ENCODE measurements at regions not wholly inside any gene's neighbourhood (a gene's known extent, or its start where the extent isn't known, plus 50 kb on each side); places are given as distances from the start of the nearest gene placed in this dataset.
"Not testable (repeated sequence)": the region's sequence is repeated elsewhere in the genome, so short reads cannot be mapped to it uniquely, and the experiment has no call there.

DNA sequence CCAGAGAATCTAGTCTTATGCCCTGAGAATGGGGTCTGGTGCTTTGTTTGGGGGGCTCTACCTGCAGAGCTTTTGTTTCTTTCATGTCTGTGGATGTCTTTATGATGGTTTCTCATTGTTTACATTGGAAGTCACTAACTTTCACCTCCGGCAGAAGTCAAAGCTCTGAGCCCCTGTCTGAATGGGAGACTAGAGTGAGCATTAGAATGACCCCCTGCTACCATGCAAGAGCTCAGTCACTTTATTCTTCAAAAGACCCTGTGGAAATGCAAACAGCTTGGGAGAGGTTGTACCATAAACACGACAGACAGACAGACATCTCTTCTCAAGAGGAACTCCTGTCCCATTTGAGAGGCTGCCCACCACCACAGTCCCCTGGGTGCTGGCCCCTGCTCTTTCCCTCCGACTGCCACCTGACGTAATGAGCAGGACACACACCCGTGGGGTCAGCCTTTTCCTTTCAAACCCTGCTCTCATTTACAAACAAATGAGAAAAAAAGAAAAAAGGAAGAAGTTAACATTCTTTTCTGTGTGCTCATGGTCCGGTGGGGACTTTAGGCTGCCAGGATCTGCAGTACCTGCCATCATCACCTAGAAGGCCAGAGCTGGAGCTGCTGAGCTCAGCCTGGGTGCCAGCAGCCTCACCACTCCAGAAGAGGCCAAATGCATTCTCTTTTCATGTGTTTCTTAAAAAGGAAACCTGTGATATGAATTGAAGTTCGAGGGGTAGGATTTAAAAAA is 91.6 kb downstream of the FZD1 start:
- DNase-seq (ENCODE audit: low read depth): no peak

DNA sequence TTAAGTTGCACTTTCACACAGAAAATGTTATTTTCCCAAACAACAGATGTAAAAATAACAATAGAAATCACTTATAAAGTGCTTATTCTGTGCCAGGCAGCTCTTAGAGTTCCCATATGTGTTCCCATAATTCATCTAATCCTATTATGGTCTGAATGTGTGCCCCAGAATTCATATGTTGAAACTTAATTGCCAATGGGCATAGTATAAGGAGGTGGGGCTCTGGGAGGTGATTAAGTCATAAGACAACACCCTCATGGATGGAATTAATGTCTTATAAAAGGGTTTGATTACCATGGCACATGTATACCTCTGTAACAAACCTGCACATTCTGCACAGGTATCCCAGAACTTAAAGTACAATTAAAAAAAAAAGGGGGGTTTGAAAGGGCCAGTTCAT is 92.7 kb downstream of the FZD1 start:
- DNase-seq (ENCODE audit: low read depth): no peak

DNA sequence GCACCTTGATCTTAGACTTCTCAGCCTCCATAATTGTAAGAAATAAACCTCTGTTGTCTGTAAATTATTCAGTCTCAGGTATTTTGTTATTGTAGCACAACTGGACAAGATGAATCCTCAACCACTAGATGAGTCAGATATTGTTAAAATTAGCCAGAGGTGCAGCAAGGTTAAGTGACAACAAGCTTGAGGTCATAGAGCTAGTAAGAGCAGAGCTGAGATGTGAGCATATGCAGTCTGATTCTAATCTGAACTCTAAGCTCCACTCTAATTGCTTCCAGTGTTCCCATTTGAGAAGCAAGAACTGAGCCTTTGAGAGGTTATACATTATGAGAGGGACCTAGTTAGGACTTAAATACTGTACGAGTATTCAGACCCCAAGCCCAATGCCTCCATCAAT is 93.1 kb downstream of the FZD1 start:
- DNase-seq (ENCODE audit: low read depth): no peak

DNA sequence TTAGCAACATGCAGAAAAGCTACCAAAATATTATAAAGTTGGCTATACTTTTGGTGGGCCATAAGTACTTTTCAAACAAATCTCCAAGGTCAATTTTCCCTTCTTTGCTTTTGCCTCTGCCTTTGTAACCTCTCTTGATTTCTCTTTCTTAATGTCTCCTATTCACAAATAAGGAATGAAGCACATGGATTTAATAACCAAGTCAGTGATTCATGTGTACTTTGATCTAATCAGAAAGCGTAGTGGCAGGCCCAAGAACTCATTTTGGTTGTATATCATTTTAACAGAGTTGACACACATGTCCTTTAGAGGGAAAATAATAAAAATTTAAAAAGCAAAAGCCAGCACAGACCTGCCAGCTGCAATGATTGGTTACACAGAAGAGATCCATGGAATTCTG is 93.7 kb downstream of the FZD1 start:
- peak; percentile 19 for DNase-seq (ENCODE audit: low read depth)

DNA sequence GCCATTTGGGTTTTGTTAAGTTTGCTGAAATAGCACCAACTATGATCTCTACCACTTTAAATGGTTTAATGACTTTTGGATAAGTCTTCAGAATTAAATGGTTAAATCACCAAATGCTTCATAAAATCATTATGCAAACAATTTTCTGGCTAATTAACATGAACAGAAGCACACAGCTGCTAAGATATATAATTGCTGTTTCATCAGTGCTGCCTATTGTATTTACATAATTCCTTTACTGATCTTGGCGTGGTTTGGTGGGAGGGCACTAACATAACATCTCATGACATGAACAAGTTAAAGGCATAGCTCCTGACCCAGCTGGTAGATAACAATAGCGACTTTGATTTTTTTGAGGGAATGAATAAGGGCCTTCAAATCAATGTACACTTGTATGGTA is 94.1 kb downstream of the FZD1 start:
- no peak for DNase-seq (ENCODE audit: low read depth)

DNA sequence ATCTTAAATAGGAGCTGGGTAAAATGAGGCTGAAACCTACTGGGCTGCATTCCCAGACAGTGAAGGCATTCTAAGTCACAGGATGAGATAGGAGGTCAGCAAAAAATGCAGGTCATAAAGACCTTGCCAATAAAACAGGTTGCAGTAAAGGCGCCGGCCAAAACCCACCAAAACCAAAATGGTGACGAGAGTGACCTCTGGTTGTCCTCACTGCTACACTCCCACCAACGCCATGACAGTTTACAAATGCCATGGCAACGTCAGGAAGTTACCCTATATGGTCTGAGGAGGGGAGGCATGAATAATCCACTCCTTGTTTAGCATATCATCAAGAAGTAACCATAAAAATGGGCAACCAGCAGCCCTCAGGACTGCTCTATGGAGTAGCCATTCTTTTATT is 100.9 kb downstream of the FZD1 start:
- not testable (repeated sequence) for DNase-seq (ENCODE audit: low read depth)

DNA sequence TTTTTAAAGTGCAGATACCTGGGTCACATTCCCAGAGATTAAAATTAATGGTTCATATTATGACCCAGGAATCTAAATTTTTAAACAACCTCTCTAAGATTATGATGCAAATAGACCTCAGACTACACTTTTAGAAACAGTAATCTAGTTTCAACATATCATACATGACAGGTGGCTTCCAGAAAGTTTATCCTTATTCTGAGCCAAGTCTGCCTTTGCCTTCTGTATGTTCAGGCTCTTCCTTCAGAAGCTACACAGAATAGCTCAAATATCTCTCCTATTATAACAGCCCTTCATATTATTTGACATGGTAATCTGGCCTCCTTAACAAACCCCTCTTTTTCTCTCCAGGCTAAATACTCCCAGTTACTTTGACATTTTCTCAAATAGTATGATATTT is 101.9 kb downstream of the FZD1 start:
- no peak for DNase-seq (ENCODE audit: low read depth)

DNA sequence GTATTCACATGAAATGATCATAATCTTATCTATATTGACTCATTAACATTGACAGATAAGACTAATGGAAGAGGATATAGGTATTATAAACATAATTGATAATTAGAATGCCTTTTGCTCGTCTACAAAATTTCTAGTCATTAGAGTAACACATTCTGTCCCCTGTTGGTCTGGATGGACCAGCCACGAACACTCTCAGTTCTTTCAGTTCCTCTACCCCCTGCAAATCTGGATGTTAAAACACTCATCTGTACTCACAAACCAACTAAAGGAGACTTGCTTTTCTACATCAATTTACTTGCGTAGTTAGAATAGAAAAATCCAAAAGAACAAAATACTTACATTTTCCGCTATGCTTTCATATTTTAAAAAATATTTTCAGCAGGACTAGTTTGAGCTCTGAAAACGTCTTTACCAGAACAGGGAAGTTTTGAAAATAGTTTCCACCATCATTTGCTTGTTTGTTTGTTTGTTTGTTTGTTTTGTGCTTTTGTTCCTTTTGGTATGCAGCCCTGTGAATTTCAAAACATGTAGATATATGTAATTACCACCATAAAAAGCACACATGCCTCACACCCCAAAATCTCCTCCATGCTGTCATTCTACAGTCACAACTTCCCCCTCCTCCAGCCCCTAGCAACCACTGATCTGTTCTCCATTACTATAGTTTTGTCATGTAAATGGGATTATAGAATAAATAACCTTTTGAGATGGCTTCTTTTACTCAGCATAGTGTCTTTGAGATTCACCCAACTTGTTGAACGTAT is 103.8 kb downstream of the FZD1 start:
- no peak for DNase-seq (ENCODE audit: low read depth)

DNA sequence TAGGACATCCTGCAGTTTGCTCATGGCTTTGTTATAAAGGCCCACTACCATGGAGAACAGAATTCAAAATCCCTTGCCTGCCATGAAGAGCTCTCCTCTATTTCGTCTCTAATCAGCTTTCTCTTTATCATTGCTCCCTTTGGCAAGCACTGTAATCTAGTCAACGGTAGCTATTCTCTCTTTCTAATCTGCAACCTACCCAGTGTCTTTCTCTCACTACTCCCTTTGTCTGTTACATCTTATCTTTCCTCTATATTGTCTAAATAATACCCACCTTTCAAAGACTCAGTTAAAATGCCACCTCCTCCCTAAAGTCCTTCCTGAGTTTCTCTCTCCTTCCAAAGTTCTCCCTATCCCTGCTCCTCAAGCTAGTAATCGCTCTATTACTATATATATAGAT is 108.1 kb downstream of the FZD1 start:
- no peak for DNase-seq (ENCODE audit: low read depth)

DNA sequence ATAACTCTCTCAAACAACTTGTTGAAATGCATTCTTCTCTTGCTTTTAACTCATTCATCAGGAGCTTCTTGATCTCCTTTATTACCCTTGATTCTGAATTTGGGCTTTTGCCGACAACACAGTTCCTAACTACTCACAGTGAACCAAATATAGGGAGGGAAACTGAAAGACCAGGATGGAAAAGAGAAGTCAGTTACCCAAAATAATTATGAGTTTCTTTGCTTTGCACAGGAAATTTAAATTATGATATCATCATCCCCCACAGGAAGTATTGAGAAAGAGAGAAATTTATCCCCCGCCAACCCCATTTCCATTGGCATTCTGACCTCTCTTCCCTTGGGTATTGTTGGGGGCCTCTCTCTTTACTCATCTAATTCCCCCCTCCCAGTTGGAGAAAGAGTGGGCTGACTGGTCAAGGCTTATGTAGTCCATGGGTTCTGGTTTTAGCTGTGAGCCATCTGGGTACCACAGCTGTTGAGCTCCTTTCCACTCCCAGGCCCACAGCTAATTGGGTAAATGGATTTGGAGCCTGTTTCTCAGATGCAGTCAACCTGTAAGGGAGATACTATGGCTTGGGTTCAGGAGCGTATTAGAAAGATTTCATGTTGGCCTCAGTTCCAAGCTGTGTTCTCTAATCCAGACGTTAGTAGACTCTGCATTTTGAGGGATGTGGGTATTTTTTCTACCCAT is 109.0 kb downstream of the FZD1 start:
- DNase-seq (ENCODE audit: low read depth): no peak

DNA sequence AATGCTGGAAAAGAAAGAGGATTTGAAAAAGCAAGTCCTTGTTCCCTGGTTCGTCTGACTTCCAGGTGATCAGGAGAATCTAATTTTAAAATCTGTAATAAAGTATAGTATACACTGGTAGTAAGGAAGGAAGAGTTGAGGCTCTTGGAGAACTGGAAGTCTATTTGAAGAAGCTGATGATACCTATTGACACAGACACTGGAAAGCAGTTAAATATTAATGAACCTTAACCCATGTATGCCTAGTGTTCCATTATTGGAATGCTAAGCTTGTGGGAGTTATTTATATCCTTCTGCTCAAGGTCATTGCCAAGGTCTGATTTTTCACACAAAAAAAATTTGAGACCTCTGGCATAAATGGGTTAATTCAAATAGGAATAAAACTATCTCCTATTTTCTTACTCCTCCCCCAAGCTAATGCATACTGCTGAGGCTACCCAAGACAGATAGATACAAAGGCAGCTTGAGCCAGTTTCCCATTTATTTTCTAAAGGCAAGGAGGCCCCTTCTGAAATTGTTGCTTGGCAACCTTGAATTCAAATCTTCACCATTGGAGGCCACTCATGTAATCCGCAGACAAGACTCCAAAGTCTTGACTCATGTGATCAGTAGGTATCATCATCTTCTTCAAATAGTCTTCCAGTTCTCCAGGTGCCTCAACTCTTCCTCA is 110.2 kb downstream of the FZD1 start:
- no peak for DNase-seq (ENCODE audit: low read depth)

DNA sequence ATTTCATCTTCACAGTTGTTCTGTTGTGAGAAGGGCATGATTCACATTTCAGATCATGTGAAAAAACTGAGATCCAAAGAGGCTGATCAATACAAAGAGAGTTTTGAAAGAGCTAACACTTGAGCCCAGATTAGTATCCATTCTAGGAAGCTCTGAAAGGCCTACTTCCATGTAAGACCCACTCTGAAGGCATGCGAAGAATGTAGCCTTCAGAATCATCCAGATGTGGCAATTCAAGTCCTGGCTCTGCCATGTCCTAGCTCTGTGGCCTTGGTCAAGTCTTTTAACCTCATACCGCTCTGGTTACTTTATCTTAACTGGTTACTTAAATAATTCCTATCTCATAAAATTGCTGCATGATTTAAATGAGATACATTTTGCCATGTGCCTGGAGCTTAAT is 111.1 kb downstream of the FZD1 start:
- DNase-seq (ENCODE audit: low read depth): no peak

DNA sequence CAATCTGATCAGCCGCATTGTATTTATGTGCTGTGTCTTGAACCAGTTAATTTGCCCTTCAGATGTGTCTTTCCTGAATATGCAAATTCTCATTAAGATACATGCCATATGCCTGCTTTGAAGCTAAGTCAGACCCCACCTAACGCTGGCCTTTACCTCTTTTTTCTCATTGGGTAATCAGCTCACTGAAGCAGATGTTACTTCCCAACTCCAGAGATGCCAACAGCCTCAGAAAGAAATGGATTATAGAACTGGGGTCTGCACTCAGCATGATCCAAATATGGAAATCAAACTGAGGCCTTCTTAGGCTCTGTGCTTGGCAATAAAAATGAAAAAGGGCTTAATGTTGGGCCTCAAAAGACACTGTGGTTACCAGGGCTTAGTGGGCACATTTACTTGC is 113.9 kb downstream of the FZD1 start:
- DNase-seq (ENCODE audit: low read depth): no peak

DNA sequence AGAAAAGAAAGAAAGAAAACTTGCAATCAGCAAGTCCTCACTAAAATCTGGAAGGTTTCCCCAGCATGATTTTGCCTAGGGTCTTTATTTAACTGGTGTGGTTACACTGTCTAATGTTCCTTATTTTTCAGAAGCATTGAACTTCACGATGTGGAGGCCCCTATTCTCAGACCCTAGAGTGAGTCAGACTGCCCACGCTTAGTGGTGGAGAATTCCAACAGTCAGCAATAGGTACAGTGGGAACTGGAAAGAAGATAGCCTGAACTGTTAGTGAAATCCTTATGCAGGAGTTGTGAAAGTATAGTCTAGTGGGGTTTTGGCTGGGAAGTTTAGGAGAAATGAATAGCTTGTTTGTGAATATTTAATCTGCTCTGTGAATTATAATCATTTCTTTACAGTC is 115.0 kb downstream of the FZD1 start:
- DNase-seq (ENCODE audit: low read depth): no peak

DNA sequence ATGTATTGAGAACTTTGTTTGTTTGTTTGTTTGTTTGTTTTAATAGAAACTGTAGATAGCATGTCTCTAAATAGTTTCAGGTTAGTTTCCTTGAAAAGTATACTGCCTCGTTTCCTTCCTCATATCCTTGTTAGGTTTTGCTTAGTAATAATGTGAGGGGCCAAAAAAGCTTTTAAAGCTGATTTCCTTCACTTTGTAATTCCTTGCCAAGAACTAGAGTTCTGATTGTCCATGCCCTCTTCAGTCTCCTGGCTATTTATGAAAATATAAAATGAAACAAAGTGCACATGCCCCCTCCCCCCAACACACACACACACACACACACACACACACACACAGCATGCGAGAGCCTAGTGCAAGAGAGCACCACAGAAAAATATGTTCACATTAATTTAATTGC is 115.8 kb downstream of the FZD1 start:
- DNase-seq (ENCODE audit: low read depth): no peak

DNA sequence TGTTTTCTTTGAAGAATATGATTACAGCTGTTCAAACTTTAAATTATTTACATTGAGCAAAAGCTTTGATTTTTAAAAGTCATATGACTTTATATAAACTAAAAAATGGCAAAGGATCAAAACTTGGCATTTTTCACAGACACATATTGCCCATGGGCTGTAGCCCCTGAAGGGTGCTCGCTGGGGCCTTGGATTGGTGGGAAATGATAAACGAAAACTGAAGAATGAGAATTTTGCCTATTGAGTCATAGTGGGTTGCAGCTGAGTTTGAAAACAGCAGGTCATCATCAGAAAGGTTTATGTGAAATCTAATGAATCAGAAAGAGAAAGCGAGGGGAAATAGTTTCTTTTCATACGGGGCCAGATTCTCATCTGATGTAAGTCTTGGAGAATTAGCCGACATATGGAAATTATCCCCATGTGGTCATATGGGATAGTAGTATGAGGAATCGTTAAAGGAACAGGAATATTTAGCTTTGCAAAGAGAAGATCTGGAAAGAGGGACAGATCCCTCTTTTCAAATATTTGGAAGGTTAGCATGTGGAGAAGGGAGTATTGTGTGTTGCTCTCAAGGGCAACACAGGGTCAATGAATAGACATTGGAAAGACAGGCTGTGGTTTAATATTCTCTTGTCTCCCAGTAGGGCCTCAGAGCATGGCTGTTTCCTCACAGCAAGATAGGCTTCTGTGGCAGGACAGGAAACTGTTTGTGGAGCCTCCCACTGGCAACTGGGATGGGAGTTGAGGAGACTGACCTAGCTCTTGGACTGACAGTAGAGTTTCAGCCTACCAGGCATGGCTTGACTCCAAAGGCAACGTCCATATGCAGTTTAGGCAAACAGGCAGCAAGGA is 119.0 kb downstream of the FZD1 start:
- peak; percentile 35 for DNase-seq (ENCODE audit: low read depth)

DNA sequence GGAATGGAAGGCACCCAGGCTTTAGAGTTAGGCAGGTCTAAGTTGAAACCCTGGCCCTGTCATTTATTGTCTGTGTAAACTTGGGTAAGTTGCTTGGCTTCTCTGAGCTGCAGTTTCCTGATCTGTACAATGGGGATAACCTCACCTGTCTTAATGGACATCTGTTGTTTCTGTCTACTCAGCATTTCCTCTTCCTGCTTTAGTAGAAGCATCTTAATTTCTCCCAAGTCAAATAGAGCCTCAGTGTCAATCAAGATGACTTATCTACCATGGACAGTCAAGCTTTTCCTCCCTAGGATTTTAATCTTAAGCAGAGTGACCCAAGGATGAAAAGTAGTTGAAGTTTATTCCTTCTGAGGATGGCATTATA is 119.7 kb downstream of the FZD1 start:
- no peak for DNase-seq (ENCODE audit: low read depth)

DNA sequence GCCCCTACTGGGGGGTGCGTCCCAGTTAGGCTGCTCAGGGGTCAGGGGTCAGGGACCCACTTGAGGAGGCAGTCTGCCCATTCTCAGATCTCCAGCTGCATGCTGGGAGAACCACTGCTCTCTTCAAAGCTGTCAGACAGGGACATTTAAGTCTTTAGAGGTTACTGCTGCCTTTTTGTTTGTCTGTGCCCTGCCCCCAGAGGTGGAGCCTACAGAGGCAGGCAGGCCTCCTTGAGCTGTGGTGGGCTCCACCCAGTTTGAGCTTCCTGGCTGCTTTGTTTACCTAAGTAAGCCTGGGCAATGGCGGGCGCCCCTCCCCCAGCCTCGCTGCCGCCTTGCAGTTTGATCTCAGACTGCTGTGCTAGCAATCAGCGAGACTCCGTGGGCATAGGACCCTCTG is 130.5 kb downstream of the FZD1 start:
- not testable (repeated sequence) for DNase-seq (ENCODE audit: low read depth)

DNA sequence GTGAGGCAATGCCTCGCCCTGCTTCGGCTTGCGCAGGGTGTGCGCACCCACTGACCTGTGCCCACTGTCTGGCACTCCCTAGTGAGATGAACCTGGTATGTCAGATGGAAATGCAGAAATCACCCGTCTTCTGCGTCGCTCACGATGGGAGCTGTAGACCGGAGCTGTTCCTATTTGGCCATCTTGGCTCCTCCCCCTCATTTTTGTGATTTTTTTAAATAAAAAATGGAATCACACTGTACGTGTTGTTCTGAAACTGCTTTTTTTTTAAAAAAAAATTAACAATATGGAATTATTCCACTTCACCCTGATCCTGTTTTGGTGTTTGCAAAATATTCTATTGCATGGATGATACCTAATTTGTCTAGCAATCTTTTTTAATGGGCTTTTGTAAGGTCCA is 131.1 kb downstream of the FZD1 start:
- not testable (repeated sequence) for DNase-seq (ENCODE audit: low read depth)

DNA sequence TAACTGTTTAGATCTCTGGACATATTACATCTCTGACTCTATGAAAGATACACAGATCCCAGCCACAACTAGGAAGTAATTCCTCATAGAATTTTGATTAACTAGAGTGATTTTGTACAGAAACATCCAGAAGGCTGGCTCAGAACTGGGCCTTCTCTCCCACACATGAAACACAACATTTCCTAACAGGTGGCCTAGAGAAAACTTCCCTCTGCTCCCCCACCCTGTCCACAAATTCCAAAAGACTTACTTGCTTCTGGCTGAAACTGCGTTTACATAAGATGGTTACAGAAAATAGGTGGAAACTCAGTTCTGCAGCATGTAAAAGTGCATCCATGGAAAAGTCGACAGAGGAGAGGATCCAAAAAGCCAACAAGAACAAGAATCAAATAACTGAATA is 132.9 kb downstream of the FZD1 start:
- DNase-seq (ENCODE audit: low read depth): no peak

DNA sequence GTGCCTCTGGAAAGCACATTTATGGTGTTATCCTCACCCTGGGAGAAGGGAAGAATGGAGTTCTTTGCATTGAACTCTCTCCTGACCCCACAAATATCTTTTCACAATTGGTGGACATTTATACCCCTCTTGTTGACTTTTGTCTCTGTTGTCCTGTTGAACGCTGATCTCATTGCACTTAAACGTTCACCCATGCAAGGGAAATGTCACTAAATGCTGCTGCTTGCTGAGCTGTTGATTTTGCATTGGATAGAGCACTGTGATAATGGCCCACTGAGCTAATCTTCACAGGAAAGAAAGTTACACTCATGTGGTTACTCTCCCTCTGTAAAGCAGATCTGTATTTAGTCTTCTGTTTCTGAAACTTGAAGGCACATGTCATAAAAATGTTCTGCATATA is 133.4 kb downstream of the FZD1 start:
- DNase-seq (ENCODE audit: low read depth): no peak

DNA sequence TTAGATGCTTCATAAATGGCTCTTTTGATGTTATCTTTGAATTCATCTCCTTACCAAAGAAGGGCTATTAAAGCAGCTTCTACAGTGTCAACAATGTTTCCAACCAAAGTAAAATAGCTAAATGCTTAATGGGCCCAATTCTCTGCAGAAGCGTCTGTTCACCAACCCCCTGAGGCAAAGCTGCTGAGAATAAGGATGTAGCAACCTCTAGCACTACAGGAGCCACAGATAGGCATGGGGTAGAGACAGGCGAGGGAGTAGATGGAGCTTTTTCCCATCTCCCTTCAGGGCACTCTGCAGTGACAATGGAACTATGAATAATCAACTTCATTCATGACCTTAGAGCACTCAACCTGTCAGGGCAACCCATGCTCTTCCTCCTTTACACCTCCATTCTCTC is 134.1 kb downstream of the FZD1 start:
- no peak for DNase-seq (ENCODE audit: low read depth)
